GM19240 (cell line): ENCODE measurements at regions not wholly inside any gene's neighbourhood (a gene's known extent, or its start where the extent isn't known, plus 50 kb on each side); places are given as distances from the start of the nearest gene placed in this dataset.
"Not testable (repeated sequence)": the region's sequence is repeated elsewhere in the genome, so short reads cannot be mapped to it uniquely, and the experiment has no call there.

Experiments used
- DNase-seq: peaks from one replicate; pipeline ENCODE4 v3.0.0; 2011; ENCODE audit warnings: low spot score; ENCODE audit not compliant: insufficient read length

DNA sequence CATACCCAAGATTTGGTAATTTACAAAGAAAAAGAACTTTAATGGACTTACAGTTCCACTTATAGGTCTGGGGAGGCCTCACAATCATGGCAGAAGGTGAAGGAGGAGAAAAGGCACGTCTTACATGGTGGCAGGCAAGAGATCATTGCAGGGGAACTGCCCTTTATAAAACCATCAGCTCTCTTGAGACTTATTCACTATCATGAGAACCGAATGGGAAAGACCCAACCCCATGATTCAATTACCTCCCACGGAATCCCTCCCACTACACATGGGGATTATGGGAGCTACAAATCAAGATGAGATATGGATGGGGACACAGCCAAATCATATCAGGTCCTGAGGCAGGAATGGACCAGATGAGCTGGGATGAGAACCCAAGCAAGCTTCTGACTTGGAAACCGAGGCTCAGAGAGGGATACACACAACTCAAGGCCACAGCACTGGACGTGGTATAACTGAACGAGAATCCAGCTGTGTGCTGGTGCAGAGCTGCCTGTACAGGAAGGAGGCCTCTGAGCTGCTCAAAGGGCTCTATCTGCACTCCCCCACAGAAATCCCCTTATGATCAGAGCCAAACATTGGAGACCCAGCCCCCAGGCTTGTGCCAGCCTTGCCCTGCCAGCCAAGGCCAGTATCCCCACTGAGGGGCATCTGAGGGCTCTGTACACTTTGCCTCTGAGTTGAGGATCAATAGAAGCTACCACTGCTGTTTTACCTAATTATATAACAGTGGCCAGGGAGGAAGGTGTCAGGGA, 137.8 kb downstream of the CEBPB start:
- no peak for DNase-seq

DNA sequence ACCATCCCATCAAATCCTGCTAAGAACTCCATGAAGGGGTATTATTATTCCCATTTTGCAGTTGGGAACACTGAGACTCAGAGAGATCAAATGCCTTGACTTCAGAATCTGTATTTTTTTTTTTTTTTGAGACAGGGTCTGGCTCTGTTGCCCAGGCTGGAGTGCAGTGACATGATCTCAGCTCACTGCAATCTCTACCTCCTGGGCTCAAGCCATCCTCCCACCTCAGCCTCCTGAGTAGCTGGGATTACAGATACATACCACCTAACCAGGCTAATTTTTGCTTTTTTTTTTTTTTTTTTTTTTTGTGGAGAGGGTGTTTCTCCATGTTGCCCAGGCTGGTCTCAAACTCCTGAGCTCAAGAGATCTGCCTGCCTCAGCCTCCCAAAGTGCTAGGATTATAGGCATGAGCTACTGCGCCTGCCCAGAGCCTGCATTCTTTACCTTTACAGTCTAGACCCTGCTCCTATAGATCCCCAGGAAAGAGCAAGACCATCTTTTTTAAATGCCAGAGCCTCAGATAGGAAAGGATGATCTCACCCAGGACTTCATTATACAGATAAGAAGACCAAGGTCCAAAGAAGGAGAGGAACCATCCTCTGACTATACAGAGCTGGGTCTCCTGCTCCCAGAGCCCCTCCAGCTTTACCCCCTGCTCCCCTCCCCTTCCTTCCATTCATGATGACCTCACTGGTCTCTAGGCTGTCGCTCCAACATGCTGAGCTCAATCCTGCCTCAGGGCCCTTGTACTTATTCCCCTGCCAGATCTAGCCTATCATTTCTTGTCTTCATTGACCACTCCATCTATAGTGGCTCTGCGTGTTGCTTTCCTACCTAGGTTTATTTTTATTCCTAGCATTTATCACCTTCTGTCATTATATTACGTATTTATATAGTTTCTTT, 138.6 kb downstream of the CEBPB start:
- no peak for DNase-seq

DNA sequence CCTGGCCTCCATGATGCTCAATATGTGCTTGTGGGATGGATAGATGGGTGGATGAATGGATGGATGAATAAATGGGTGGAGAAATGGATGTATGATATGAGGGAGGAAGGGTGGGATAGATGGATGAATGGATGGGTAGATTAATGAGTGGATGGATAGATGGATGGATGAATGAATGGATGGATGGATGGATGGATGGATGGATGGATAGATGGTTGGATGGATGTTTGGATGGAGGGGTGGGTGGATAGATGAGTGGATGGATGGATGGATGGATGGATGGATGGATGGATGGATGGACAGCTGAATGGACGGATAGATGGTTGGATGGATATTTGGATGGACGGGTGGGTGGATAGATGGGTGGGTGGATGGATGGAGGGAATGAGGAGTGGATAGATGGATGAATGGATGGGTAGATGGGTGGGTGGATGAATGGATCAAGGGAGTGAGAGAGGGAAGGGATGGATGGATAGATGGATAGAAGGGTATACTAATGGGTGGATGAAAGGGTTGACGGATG, 139.4 kb downstream of the CEBPB start:
- no peak for DNase-seq

DNA sequence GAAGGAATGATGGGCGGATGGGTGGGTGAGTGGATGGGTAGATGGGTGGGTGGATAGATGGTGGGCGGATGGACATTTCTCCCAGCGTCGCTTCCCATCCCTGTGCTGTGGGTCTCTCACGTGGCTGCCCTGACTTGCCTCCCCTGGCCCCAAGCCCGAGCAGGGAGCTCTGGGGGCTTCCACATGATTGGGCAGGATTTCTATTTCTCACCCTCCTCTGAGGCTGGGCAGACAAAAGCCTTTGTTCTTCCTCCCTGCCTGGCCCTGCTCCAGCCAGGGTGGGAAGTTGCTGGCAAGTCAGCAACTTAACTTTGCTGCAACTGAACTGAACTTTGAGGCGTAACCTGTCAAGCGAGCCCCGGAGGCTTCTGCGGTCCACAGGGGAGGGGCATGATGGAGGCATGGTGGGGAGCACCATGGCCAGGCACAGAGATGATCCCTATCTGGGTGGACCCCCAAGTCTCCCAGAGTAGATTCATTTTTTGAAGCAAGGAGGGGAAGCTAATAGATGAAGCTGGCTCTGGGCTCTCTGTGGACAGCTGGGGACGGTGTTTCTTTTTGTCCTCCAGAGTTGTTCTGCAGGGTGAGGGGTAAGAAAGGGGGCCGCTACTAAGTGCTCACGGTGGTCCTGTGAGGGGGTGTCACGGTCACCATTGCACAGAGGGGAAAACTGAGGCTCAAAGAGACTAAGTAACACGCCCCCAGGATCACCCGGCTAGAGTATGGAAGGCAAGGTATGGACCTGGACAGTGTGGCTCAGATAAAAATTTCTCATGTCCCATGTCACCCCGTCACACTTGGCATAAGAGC, 140.1 kb downstream of the CEBPB start:
- no peak for DNase-seq

DNA sequence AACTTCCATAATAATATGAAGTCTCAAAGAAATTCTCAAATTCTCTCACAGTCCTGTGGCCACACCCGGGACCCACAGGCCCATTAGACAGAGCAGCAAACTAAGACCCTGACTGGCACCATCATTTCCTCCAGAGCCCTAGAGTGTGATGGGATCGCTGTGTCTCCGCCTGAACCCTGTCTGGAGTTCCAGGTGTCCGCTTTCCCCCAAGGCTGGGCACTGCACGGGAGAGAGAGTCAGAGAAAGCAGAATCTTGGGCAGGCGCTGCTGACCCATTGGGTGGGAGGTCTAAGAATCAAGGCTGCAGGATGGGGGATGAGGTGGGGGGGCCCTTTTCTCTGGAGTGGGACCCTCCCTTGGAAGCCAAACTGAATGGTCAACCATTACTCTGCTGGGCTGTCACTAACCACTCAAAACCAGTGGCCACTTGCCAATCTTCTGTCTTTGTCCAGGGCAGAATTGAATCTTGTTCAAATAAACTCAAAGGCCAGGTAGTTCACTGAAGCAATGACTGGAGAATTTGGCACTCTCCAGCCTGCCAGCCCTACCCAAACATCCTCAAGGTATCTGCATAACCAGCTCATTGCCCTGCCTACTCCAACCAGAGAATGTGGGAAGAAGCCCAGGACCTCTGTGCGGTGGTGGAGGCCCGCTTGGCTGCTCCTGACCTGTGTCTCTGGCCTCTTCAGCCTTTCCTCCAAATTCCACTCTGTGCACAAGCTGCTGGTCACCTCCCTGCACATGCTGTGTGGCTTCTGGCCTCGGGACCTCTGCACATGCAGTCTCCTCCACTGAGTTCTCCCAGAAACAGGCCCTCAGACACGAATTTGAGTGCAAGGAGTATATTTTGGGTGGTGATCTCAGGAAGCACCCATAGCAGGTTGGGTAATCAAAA, 141.1 kb downstream of the CEBPB start:
- DNase-seq, result no peak

DNA sequence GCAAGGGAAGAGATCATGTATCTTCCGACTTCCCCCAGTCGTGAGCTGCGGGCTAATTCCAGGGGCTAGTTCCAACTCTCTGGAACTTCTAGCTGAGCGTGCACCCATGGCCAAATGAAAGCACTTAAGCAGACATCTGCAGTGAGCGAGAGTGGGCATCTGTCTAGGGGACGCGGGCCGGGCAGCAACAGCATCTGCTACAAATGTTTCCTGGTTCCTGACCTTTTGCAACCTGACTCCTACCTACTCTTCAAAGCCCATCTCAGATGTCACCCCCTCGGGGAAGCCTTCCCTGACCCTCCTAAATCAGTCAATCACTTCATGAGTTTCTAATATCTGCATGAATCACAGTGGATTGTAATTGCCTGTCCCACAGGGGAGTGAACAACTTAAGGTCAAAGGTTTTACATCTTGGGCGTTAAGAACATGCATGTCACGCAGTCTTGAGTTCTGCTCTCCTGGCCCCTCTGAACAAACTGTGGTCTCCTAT, 141.9 kb downstream of the CEBPB start:
- no peak for DNase-seq

DNA sequence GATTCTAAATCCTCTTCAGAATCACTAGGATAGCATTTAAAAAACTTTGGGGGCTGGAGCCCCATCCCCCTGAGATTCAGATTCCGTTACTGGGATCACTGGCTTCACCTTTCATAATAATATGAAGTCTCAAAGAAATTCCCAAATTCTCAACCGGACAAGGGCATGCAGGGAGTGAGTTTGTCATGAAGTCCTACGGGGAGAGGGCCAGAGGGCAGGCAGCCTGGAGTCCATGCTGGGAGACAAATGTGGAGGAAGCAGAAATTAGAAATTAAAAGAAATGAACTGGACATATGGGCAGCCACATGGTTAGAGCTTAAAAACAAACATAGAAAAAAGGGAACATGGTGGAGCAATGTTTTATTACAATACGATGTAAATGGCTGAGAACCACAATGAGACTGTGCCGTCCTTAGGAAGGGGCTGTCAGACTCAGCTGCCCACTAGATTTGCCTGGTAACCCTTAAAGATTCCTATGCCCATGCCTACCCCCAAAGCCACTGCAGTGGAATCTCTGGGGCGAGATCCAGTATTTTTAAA, 142.6 kb downstream of the CEBPB start:
- DNase-seq, result no peak

DNA sequence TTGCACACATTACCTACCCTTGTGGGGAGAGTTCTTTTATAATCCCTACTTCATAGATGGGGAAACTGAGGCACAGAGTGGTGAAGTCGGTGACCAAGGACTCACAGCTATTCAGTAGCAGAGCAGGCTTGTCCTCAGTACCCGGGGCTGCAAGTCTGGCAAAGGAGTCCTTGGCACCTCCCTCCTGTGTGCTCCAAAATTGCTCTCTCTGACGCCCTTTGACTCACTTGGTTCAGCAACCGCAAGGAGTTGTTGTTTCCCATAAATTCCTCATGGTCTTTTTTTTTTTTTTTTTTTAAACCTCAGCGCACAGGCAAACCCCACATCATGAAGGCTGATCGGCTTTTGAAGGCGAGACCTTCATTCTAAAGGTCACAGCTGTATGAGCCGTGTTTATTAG, 143.2 kb downstream of the CEBPB start:
- no peak for DNase-seq

DNA sequence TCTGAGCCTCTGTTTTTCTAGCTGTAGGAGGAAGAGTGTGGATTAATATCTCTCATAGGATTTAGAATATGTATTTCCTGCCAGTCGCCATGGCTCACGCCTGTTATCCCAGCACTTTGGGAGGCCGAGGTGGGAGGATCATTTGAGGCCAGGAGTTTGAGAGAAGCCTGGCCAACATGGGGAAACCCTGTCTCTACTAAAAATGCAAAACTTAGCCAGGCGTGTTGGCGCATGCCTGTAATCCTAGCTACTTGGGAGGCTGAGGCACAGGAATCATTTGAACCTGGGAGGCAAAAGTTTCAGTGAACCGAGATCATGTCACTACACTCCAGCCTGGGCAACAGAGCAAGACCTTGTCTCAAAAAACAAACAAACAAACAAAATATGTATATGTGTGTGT, 143.9 kb downstream of the CEBPB start:
- not testable (repeated sequence) for DNase-seq

DNA sequence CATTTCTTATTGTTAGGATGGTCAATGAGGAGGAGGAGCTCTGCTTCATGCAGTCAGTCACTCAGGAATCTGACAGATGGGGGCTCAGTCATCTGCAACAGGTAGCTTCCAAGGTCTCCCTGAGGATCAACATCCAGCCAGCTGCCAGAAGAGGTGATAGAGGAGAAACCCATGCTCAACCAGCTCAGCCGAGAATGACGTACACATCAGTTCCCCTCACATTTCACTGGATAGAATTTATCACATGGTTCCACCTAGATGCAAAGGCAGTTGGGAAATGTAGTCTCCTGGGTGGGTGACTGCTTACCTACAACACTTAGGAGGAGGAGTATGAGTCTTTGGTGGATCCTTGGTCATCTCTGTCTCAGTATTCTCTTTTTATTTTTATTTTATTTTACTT, 144.5 kb downstream of the CEBPB start:
- peak; percentile 29 for DNase-seq

DNA sequence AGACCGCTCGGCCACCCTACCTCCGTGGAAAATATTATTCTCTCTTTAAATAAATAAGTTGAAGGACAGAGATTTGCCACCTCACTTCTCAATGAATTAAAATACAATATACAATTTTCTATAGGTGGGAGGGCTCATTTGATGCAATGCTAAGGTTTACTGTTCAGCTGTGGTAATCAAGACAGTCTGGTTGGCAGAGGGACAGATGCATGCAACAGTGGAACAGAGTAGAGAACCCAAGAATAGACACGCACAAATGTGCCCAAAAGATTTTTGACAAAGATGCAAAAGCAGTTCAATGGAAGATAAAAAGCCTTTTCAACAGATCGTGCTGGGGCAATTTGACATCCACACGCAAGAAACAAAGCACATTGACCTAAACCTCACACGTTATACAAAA, 145.2 kb downstream of the CEBPB start:
- DNase-seq, result no peak

DNA sequence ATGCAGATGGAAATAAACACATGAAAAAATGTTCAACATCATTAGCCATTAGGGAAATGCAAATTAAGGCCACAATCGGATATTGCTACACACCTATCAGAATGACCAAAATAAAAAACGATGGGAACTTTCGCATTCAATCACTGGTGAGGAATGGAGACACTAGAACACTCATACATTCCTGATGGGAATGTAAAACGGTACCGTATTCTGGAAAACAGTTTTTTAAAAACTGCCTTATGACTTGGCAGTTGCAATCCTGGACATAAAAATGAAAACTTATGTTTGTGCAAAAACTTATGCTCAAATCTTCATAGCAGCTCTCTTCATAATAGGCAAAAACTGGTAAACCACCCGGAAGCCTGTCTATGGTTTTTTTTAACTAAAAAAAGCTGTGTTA, 146.0 kb downstream of the CEBPB start:
- DNase-seq, result no peak

DNA sequence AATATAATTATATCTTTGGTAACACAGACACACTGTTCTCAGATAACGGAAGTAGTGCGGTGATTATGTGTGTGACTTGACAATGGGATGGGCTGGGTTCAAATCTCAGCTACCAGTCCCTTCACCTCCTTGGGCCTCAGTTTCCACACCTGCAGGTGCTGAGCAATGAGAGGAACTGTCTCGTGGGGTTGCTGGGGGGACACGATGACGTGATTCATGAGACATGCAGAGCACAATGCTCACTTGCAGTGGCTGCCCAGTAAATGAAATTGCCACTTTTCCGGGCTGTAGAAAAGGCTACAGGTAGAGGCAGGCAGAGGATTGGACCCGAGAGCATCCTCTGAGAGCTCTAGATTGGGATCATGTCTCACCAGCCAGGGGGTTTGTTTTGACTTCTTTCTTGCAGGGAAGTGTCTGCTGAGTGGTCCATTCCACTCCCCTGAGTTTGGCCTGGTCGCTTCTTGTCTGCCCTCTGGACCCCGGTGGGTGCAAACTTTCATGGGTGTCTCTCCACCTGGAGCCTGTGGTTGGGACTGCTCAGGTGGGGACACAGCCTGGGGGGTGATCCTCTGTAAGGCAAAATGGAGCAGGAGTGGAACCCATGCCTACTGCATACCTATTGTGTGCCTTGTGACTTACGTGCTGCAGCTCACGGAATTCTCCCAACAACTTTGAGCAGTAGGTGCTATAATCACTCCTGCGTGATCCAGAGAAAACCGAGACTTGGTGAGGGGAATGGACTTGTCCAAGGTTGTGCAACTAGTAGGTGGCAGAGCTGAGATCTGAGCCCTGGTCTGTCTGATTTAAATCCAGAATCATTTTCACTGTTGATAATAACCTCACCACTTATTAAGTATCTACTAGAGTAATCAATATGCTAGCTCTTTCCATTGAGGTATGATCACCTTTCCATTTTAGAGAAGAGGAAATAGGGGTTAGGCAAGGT, 147.2 kb downstream of the CEBPB start:
- DNase-seq, result no peak

DNA sequence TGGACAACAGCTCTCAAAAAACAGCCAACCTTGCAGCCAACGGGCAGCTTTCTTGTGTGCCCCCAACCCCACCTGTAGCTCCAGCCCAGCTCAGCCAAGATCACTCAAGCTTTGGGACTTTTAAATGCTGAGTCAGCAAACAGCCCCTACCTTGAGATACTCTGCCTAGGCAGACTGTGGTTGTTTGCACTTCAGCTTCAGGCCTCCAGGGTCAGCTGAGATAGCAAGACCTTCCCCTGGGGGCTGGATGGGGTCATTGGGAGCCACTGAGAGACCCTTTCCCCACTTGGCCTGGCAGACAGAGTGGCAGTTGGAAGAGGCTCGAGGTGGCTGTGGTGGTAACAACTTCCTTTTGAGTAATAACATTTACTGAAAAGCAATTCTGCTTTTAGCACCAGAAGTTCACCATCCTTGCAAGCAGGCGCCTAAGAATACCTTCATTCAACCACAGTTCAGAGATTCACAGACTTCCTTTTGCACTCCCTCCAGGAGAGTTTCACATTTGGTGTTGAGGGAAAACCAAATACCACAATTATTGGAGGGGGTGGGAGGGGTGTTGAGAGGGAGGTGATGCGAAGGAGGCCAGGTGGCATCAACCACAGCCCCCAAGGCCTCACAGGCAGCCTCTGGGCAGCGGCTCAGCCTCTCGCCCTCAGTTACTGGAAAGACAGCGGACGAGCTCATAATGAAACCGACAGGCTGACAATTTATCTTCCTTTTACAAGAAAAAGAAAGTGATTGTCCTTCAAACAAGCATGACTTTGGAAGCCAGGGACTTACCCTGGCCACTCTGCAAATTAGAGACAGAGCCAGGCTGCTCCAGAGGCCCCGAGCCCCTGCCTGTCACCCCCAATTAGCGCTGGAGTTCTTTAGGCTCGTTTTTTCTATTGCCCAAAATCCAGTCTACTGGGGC, 148.1 kb downstream of the CEBPB start:
- DNase-seq, result peak; percentile 82

DNA sequence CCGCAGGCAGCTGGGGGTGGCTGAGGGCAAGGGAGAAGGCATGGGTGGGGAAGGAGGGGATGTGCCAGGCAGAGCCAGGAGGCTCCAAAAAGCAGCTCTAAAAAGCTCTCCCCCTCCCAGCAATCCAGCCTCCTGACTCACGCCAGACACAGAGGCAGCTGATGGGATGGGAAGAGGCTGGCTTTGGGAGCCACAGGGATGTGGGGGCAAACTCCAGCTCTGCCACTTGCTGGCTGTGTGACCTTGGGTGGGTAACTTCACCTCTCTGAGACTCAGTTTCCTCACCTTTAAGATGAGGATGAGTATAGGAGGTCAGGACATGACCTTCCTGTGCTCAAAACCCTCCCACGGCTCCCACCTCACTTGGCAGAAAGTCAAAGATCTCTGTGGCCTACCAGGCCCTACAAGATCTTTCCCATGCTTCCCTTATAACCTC, 148.9 kb downstream of the CEBPB start:
- DNase-seq, result no peak

DNA sequence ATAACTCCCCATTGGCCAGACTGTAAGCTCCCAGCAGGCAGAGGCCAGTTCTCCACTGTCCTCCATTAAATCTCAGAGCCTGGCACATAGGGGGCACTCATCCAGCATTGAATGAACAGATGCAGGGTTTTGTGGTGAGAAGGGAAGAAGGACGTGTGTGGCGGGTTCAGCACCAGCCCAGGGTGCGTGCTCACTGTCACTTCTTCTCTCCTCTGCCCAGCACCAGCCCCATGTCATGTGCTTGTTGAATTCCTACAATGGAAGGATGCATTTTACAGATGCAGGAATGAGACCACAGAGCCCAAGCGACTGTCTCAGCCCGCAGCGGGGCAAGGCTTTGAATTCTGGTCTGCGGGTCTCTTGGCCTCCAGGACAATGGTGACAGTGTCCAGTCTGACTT, 149.9 kb downstream of the CEBPB start:
- no peak for DNase-seq

DNA sequence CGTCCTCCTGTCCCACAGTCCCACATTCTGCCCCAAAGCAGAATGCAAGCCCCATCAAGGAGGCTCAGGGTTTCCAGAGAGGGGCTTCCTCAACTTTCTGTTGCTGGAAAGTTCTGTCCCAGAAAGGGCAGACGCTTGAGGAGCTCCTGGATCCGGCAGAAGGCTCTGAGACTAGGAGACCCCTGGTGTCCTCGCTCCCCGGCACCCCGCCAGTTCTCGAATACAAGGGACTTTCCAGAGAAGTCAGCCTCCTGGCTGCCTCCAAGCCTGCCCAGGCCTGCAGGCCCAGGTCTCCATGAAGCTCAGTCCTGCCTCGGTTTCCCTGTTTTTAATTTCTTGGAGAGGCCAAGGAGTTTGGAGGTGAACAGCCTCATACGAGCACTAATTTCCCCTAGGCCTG, 150.4 kb downstream of the CEBPB start:
- DNase-seq, result no peak
